ENCODE measurements at regions not wholly inside any gene's neighbourhood (a gene's known extent, or its start where the extent isn't known, plus 50 kb on each side); places are given as distances from the start of the nearest gene placed in this dataset.

DNA sequence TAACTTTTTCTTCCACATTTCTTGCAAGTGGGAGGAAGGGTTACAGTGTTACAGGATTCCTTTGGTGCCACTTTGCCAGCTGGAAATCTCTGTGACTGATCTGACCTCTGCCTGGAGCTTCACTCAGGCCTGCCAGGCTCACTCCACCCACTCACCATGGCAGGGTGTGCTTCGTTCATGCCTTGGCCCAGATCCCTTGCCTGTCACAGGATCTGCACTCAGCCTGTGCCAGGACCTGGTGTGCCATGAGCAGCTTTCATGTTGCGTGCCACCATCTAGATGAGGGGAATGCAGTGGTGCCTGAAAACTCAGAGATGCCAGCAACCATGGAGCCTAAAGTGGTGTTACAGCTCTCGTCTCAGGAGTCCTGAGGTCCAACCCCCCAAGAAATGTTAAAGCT lies 2596.4 kb downstream of the PCDH7 start:
- no peak for DNase-seq

DNA sequence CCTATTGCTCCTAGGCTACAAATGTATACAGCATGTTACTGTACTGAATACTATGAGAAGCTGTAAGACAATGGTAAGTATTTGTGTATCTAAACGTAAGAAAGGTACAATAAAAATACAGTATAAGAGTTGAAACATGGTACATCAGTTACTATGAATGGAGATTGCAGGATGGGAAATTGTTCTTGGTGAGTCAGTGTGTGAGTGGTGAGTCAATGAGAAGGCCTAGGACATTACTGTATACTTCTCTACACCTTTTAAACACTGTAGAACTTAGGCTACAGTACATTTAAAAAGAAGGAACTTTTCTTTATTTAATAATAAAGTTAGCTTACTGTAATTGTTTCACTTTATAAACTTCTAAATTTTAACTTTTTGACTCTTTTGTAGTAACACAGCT lies 2603.2 kb downstream of the PCDH7 start:
- no peak for DNase-seq

DNA sequence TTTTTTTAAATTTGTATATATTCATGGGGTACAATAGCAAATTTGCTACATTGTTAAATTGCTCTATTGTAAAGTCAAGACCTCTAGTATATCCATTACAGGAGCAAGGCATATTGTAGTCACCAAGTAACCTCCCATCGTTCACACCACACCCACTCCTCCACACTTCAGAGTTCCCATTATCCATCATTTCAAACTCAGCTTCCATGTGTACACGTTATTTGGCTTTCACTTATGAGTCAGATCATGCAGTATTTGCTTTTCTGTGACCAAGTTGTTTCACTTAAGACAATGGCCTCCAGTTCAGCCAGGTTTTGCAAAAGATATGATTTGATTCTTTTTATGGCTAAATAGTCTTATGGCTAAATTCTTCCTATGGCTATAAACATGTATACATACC lies 2614.2 kb downstream of the PCDH7 start:
- no peak for DNase-seq

DNA sequence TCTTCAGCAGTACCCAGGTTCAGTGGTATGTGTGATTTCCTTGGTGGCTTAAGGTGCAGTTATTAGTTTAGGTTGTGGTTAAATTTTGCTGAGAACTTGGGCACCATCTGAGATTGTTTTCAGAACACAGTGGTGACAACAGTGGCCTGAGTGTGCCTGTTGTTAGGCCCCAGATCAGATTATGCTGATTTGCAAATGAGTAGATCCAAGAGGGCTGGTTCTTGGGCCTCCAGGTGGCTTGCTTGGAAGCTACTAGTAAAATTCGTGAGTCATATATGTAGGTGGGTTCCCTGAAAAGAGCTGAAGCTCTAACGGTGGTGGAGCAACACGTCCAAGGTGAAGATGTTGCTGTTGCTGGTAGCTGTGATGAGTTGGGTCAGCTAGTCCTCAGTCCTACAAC lies 2619.6 kb downstream of the PCDH7 start:
- DNase-seq: no peak

DNA sequence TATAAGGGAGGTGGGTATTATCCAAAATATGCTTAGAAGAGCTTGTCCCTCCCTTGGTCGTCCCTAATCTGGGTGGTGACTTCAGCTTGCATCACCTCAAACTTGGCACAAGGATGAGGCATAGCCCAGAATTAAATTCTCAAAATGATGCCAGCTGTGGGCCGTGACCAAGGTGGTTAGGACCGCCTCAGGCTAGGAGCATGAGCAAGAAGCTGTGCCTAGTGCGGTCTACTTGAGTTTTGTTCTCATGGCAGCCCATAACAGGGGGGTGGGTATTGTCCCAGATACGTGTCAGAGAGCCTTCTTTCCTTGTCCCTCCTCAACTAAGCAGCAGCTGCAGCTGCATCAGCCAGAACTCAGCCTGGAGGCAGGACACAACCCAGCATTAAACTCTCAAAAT lies 2620.0 kb downstream of the PCDH7 start:
- DNase-seq: no peak

DNA sequence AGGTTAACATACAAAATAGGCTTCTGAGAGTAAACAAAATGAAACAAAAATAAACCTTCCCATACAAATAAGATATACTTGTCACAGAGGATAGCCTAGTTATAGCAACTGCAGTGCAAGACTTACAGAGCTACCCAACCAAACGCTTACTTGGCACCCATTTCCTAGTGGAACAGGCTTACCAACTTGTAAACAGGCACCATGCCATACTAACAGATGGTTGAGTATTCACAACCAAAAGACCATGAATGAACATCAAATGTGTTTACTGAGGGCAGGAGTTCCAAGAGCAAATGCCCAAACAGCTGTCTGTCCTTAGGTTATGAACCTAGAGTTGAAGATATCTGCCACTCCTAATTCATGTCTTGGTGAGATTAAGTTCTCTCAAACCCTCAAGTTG lies 2629.2 kb downstream of the PCDH7 start:
- no peak for DNase-seq

DNA sequence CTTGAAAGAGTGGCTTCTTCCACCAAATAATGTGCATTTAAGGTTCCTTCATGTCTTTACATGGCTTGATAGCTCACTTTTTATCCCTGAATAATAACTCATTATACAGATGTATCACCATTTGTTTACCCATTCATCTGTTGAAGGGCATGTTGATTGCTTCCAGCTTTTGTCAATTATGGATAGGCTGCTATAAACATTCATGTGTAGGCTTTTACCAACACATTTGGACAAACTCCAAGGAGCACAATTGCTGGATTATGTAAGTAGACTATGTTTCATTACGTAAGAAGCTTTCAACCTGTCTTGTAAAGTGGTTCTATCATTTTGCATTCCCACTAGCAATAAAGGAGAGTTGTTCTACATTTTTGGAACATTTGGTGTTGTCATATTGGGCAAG lies 2637.0 kb downstream of the PCDH7 start:
- no peak for DNase-seq

DNA sequence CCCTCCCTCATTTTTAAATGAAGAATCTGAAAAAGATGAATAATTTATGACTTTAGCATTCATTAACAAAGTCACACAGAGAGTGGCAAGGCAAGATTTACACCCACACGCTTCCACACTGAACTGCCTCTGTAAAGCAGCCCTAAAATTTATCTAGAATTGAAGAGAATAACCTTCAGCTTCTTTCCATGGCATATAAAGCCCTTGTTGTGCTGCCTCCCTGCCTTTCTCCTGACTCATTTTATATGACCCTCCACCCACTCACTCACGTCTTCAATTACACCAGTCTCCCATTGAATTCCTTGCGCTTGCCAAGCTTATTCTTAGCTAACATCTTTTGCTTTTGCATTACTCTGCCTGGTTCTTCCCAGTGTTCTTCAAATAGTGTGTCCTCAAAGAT lies 2649.3 kb downstream of the PCDH7 start:
- no peak for DNase-seq

DNA sequence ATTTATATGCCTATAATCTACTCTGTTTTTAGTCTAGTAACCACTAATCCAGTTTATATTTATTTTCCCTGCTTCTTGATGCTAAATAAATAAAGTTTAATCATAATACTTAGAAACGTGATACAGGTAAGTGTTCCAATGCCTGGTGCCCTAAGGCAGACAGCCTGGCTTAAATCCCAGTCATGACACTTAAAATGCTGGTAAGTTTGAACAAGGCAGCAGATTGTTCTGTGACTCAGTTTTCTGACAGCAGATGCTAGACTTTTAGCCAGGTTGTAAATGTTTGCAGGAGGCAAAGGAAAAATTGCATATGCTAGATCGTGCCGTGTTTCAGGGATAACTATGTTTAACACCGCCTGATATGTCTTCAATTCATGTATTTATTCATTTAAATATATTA lies 2661.6 kb downstream of the PCDH7 start:
- no peak for DNase-seq

DNA sequence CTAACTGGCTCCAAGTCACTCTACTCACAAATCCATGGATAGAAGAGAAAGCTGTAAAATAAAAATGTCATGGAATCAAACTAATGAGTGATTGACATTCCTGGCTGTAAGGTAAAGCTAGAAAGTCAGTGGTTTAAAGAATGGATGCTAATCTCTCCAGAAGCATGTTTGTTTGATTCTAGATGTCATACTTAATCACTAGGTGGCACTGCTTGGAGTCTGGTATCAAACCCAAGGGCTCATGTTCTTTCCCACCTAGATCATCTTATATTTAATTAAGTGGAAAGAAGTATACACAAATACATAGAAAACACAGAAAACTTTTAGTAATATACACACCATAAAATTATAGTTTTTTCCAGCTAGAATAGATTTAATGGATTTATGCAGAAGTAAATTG lies 2666.6 kb downstream of the PCDH7 start:
- DNase-seq: no peak

DNA sequence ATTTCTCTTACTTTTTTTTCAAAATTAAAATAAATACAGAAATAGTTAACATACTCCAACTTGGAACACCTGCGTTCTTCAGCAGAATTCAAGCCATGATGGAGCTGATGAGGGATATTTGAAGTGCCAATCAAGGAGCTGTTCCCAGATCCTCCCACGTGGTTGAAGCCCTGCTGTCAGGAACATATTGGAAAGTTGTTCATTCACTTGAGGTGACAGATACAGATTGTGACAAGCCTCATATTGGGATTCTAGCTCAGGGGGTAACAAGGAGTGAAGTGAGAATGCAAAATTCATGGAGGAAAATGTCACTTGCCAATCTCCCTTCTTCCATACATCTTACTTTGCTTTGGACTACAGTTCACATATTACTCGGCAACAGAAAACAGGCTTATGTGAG lies 2670.8 kb downstream of the PCDH7 start:
- no peak for DNase-seq

DNA sequence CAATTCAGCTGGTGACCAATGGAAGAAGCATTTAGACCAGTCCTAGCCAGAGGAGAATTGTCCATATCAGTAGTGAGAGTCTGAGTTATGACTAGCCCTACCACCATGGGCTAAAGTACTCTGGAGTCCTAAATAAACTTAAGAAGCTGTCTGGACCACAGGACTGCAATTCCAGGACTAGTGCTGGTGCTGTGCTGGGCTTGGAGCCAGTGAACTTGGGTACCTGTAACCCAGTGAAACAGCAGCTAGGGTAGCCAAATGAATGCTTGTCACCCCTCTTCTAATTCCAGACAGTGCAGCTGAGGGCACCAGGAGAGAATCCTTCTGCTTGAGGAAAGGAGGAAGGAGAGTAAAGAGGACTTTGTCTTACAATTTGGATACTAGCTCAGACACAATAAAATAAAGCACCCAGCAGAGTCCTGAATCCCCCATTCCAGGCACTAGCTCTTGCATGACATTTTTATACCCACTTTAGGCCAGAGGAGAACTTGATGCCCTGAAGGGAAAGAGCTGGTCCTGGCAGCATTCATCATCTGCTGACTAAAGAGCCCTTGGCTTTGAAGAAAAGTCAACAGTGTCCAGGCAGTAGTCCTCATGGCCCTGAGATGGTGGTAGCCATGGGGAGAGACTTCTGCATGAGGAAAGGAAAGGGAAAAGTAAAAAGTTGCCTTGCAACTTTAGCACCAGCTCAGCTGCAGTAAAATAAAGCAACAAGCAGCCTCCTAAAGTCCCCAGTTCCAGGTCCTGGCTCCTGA lies 2675.7 kb downstream of the PCDH7 start:
- DNase-seq: no peak

DNA sequence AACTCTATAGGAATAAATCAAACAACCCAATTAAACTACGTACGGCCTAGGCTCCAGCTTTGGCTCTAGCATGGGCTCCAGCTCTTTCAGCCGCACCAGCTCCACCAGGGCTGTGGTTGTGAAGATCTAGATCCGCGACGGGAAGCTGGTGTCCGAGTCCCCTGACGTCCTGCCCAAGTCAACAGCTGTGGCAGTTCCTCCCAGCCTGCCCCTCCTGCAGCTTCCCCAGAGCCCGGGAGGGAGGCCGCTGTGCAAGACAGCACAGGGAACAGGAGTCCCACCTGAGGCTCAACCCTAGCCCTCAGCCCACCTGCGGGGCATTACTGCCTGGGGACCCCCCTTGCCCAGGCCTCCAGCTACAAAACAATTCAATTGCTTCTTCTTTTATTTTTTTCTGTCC lies 2680.3 kb downstream of the PCDH7 start:
- DNase-seq: no peak

DNA sequence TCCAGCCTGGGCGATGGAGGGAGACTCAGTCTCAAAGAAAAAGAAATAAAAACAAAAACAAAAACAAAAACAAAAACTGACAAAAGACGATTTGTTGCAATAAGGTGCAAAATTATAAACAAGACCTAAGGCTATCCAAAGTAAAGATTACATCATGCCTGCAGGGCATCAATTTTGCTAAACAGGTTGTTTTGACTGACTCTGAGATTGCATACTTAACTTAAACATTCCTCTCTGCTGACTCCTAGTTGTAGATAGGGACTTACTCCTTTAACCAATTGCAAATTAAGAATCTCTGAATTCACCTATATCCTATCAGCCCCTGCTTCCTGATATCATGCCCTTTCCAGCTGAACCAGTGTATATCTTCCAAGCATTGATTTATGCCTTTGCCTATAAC lies 2687.3 kb downstream of the PCDH7 start:
- no peak for DNase-seq

DNA sequence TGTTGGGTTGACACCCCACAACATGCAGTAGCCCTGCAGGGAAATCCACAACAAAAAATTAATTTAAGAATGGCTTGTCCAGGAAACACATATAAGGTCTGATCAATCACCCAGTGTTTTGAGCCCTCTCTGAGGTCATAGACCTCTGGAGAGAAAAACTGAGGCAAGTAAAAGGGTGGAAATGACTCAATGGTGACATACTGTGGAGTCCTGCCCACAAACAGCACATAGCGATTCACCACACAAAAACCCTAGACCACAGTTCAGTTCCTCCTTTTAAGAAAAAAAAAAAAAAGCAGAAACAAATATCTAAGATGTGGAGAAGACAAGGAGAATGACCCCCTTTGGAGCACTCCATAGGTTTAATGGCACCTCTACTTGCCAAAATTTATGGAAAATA lies 2691.0 kb downstream of the PCDH7 start:
- no peak for DNase-seq

DNA sequence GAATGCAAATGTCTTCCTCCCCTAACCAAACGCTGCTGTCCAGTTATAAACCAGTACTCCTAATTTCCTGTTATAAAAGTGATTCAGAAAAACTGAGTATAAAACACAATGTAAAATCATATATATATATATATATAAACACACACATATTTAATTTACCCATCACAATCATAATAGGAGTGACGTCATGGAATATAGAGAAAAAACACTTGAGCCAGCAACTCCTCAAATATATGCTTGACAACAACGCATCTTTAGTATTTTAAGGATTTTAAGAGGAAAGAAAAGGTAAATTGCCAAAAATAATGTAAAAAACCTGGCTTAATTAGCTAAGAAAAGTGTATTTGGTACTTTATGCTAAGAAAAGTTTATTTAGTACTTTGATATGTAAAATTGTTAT lies 2701.7 kb downstream of the PCDH7 start:
- DNase-seq: no peak

DNA sequence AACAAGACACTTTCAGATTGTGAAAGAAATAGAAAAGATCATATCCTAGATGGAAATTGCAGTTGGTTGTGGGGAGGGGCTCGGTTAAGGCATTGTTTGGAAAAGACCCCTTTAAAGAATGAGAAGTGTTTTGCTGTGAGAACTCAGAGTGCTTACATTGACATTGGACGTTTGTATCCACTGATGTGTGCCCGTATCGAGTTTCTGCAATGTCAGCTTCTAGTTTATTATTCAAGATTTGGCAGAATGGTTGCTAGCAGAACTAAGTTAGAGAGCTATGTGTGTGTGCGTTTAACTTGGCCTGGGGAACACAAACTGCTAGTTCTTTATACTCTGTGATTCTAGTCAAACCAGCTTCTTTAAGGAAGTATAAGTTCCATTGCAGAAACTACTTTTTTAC lies 2702.5 kb downstream of the PCDH7 start:
- DNase-seq: no peak

DNA sequence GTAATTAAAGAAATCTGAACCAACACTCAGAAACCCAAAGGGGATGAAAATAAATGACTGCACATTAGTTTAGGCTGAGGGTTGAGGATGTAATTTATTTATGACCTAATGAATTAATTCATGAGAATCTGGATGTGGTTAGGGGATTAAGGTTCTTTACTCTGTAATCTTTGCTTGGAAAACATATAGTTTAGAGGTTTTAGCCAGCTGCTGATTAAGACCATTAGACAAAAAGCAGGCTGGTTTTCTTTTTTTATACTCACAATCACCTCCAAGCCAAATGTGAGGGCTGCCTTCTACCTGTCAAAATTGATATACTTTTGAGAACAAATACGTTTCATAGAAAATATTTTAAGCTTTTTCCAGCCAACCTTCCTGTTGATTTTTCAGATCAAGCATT lies 2705.8 kb downstream of the PCDH7 start:
- DNase-seq: no peak

DNA sequence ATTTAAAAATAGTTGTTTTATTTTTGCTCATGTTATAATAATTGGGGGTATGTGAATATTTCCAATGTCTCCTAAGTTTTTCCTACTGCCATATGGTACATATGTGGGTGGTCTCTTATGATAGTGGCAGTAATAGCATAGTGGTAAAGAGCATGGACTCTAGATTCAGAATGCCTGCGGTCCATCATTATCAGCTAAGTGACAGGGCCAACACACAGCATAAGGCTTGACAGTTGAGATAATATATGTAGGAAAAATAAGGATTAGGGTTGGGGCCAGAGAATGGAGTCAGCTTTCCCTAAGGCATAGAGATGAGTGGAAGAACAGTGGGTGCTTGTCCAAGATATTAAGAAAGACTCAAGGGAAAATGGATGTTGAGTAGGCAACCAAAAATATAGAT lies 2707.5 kb downstream of the PCDH7 start:
- DNase-seq: no peak

DNA sequence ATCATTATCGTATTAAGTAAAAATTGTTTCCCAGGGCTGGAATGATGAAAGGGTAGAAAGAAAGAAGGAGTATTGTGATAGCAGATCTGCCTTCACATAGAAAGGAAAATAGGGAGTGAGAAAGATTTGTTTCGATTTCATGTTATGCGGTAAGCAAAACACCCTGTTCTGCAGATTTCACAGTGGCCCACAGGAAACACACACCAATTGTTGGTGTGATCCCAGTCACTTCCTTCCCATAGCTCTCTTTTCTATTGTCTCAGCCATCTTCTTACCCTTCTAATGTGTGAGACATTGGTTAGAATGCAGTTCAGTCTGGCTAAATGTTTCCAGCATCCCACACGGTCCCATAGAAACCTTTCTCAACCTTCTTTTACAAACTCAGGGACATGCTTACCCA lies 2709.8 kb downstream of the PCDH7 start:
- DNase-seq: no peak

DNA sequence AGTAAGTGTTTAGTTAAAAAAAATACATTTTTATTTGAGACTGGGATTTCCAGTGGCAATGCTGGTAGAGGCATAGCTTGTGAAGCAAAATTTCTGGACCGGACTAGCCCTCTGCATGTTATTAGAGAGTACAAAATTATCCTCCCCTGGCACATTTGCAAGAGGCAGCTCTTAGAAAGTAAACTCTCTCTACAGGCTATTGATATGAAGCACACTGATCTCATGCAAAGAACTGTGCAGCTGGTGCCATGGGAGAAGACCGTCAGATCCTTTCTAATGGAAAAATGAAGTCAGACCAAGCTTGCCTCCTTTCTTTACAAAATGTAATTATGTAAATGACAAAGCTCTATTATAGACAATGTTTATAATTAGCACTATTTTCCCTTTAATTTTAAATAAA lies 2717.2 kb downstream of the PCDH7 start:
- DNase-seq: no peak

DNA sequence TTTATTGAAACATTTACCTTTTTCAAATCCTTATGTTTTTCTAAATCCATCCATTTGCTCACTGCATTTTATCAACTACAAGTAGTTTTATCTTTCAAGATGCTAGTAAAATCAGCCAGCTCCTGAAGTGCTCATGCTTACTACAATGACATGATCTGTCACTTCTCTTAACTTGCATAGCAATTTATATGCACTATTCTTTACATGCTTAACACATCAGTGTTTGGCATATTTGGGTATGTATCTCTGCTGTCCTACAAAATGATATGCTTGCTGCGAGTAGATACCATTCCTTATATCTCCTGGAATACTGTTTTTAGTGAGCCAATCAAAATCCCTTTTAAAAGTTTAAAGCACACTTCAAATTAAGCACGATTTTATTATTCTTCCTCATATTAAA lies 2726.8 kb downstream of the PCDH7 start:
- DNase-seq: no peak

DNA sequence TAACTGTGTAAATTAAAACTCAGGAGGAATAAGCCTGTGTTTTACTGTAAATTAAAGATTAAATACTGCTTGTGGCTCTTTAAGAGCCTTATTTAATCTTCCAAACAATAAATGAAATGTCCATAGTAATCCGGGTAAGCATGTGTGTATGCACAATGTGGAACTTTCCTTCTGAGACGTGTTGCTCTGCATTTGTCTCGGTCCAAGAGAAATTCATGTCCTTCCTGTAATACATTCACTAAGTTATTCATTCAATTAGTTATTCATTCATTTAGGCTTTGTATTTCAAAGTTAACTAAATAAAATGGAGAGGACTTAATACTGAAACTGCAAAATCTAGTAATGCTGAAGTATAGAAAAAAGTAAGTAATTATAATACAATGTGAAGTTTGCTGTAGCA lies 2728.8 kb downstream of the PCDH7 start:
- DNase-seq: no peak

DNA sequence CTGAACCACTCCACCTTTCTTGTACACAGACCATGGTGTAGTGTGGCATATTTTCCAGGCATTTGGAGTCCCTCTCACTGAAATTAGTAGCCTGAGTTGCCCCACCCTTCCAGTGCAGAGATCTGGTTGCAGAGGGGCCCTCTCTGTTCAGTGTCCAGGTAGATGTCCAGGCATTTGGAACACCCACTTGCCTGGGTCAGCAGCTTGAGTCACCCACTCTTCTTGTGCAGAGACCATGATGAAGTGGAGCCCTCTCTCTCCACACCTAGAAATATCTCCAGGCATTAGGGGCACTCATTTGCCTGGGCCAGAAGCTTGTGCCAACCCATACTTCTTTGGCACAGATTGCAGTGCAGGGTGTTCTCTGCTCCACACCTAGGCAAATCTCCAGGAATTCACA lies 2733.3 kb downstream of the PCDH7 start:
- no peak for DNase-seq

DNA sequence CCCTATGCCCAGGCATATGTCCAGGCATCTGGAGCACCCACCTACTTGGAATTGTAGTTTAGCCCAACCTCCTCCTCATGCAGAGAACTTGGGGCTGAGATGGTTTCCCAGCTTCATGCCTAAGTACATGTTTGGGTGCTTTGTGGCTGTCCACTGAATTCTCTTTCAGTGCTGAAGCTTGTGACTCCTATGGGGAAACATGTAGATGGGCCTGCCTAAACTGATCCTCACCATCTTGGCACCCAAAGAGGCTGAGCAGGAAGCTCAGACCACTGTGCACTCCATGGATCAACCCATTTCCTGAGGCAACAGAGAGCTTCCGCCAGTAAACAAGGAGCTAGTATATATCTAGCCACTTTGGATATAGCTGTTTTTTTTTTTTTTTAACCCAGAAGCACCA lies 2733.7 kb downstream of the PCDH7 start:
- no peak for DNase-seq

DNA sequence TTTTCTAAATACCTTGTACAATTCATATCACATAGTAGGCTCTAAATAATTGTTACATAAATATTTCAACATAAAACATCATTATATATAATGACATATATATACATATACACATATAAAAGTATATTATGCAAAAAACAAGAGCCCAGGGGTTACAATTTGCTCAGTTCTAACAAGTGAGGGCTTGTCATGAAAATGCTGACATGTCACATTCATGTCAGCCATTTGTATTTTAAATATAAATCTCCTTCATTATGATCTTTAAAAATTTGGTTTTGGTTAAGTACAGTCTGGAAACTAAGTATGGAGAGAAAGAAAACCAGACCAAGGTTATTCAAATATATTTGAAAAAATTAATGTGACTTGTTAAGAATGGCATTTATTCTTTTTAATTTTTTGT lies 2745.4 kb downstream of the PCDH7 start:
- DNase-seq: no peak

All from activated CD4-positive, CD25-positive, alpha-beta regulatory T cell (primary cell).